CD4-positive, alpha-beta T cell (primary cell): ENCODE measurements at regions not wholly inside any gene's neighbourhood (a gene's known extent, or its start where the extent isn't known, plus 50 kb on each side); places are given as distances from the start of the nearest gene placed in this dataset.

ENCODE experiments used
- ATAC-seq: fragments of 200-7000 bp; cut with Tn5 transposase; one replicate; pipeline ENCODE4 v1.10.0; 2022; ENCODE audit warnings: mild to moderate bottlenecking; ENCODE audit not compliant: poor library complexity
- CTCF ChIA-PET: fragments of 350-600 bp; sonication (Branson Sonifier 250); formaldehyde crosslinking; loops from one replicate; lab custom pipeline; 2021; ENCODE audit warnings: antibody characterized with exemption, inconsistent platforms; lab: Charles Lee
- POLR2A ChIA-PET: fragments of 350-600 bp; sonication (Branson Sonifier 250); formaldehyde crosslinking; loops from one replicate; lab custom pipeline; 2021; ENCODE audit warnings: antibody characterized with exemption, inconsistent platforms; lab: Charles Lee
- DNase-seq, 14 experiments: peaks; one replicate each; pipeline ENCODE4 v3.0.0-alpha.2; 2013 to 2020; ENCODE audit warnings: mixed read lengths in 2 of 14
- H3K27ac ChIP-seq, 2 donors: one replicate each; pipeline versions ENCODE4 v1.5.1 to v1.7.0; 2013; ENCODE audit warnings: low read length in 2 of 2, low read depth in 1 of 2, mild to moderate bottlenecking in 1 of 2
- H3K27me3 ChIP-seq, 2 experiments: 1 replicate in 1 of 2; 2 replicates in 1 of 2; pipeline versions ENCODE4 v1.6.1 to v1.7.0; 2013; ENCODE audit warnings: low read length in 2 of 2, control low read depth in 1 of 2, mild to moderate bottlenecking in 1 of 2, moderate library complexity in 1 of 2; ENCODE audit not compliant: insufficient read depth in 2 of 2, control insufficient read depth in 1 of 2
- H3K36me3 ChIP-seq: one replicate; pipeline ENCODE4 v1.6.1; 2013; ENCODE audit warnings: low read length, control low read depth; ENCODE audit not compliant: insufficient read depth
- H3K4me1 ChIP-seq: one replicate; pipeline ENCODE4 v1.6.1; 2013; ENCODE audit warnings: low read length, control low read depth; ENCODE audit not compliant: insufficient read depth
- H3K4me3 ChIP-seq: one replicate; pipeline ENCODE4 v1.5.1; 2013; ENCODE audit warnings: mild to moderate bottlenecking, low read length, moderate library complexity
- H3K9me3 ChIP-seq, 2 experiments: 1 replicate in 1 of 2; 2 replicates in 1 of 2; pipeline versions ENCODE4 v1.6.1 to v1.7.0; 2013; ENCODE audit warnings: low read length in 2 of 2, mild to moderate bottlenecking in 2 of 2, control low read depth in 1 of 2, moderate library complexity in 1 of 2; ENCODE audit not compliant: control insufficient read depth in 1 of 2, insufficient read depth in 1 of 2
- H3K27ac Mint-ChIP-seq: one replicate; pipeline ENCODE4 v1.8.0; 2020; ENCODE audit warnings: mixed read lengths
- H3K27me3 Mint-ChIP-seq: one replicate; pipeline ENCODE4 v1.8.0; 2021; ENCODE audit warnings: mixed read lengths
- H3K36me3 Mint-ChIP-seq: one replicate; pipeline ENCODE4 v1.8.0; 2021; ENCODE audit warnings: low read depth, mixed read lengths
- H3K4me1 Mint-ChIP-seq: one replicate; pipeline ENCODE4 v1.8.0; 2021; ENCODE audit warnings: low read depth, mixed read lengths
- H3K4me3 Mint-ChIP-seq: one replicate; pipeline ENCODE4 v1.8.0; 2020; ENCODE audit warnings: mild to moderate bottlenecking, mixed read lengths
- H3K9me3 Mint-ChIP-seq: one replicate; pipeline ENCODE4 v1.8.0; 2020; ENCODE audit warnings: mixed read lengths
- intact Hi-C, 2 experiments: fragments of 100-400 bp; cut with DNase I in 1 of 2; cut with micrococcal nuclease in 1 of 2; formaldehyde crosslinking; loops; one replicate each; pipeline versions ENCODE4 v1.15.1 to v1.9.0; 2023 to 2025; cut with DNase I, micrococcal nuclease
- TF ChIP-seq, protein P1 (sequence below): fragments of 200-600 bp; IDR thresholded peaks from one replicate; pipeline ENCODE4 v1.8.0; 2022; ENCODE audit warnings: antibody characterized with exemption, mild to moderate bottlenecking

DNA sequence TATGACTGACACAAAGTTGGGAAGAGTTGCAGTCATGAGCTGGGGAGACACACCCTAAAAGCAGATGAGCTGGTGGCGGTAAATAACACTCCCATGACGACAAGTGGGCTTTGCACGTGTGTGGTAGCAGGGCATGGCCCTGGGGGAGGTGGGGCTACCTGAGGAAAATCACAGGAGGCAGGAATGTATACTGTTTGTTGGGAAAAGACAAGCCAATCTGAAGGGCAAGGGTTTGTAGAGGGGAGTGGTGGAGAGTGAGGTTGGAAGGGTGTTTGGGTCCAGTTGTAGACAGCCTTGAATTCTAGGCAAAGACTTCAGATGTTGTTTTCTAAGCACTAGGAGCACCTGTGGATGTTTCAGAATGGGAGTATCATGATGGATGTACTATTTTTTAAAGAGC lies 151.6 kb downstream of the TM9SF2 start:
- intact Hi-C loops = loop anchor here in 1 of 2 experiments (5.0 to 10.0 kb wide), 2 partner anchors 211 to 892 kb away; no protein-coding TSS in a partner anchor
- TF ChIP-seq, protein P1, sequence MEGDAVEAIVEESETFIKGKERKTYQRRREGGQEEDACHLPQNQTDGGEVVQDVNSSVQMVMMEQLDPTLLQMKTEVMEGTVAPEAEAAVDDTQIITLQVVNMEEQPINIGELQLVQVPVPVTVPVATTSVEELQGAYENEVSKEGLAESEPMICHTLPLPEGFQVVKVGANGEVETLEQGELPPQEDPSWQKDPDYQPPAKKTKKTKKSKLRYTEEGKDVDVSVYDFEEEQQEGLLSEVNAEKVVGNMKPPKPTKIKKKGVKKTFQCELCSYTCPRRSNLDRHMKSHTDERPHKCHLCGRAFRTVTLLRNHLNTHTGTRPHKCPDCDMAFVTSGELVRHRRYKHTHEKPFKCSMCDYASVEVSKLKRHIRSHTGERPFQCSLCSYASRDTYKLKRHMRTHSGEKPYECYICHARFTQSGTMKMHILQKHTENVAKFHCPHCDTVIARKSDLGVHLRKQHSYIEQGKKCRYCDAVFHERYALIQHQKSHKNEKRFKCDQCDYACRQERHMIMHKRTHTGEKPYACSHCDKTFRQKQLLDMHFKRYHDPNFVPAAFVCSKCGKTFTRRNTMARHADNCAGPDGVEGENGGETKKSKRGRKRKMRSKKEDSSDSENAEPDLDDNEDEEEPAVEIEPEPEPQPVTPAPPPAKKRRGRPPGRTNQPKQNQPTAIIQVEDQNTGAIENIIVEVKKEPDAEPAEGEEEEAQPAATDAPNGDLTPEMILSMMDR = no peak
- Histone ChIP-seq H3K4me1 (peaks cover 15% of the 10 kb centered on the region), H3K27ac (no peak overlapping the region), H3K4me3 (no peak overlapping the region), H3K27me3 (no peaks in the 10 kb centered on the region), H3K36me3 (no peaks in the 10 kb centered on the region), H3K9me3 (no peaks in the 10 kb centered on the region)
- H3K4me3 Mint-ChIP-seq = no peak overlapping the region
- H3K27ac Mint-ChIP-seq = no peak overlapping the region
- ATAC-seq = no peak
- peaks cover 26% of the 10 kb centered on the region for H3K4me1 Mint-ChIP-seq
- no peak for DNase-seq
- no peaks in the 10 kb centered on the region for H3K9me3 Mint-ChIP-seq
- ChIA-PET POLR2A (no interaction called here), CTCF (no interaction called here)
- no peaks in the 10 kb centered on the region for H3K36me3 Mint-ChIP-seq
- no peaks in the 10 kb centered on the region for H3K27me3 Mint-ChIP-seq

DNA sequence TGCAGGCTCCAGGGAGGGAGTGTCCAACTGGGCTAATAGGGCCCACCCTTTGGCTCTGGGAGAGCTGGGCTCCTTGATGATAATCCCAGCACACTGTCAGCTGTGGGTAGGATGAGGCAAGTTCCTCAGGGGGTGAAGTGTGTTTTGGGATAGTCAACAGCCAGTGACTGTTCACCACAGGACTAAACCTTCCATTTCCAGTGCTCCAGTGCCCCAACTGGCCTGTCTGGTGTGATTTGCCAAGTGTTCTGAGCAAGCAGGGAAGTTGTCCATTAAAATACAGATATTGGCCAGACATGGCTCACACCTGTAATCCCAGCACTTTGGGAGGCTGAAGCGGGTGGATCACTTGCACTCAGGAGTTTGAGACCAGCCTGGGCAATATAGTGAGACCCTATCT lies 150.9 kb downstream of the TM9SF2 start:
- intact Hi-C loops = loop anchor here in 1 of 2 experiments (5.0 to 10.0 kb wide), 2 partner anchors 210 to 893 kb away; no protein-coding TSS in a partner anchor
- H3K27ac Mint-ChIP-seq = no peak overlapping the region

GRCh38 chr13:99651016-99651415 lies 149.7 kb downstream of the TM9SF2 start:
- POLR2A ChIA-PET = no interaction called here
- no peak overlapping the region for H3K4me3 Mint-ChIP-seq
- peaks cover 7% of the 10 kb centered on the region for H3K4me1 Mint-ChIP-seq
- no peaks in the 10 kb centered on the region for H3K9me3 ChIP-seq
- CTCF ChIA-PET = no interaction called here
- DNase-seq (no peak), ATAC-seq (no peak)
- H3K27ac ChIP-seq = no peak overlapping the region
- H3K36me3 ChIP-seq = no peaks in the 10 kb centered on the region
- H3K9me3 Mint-ChIP-seq = no peaks in the 10 kb centered on the region
- no peak overlapping the region for H3K4me3 ChIP-seq
- intact Hi-C loops = loop anchor here in 1 of 2 experiments (5.0 to 10.0 kb wide), 2 partner anchors 209 to 894 kb away; no protein-coding TSS in a partner anchor
- TF ChIP-seq, protein P1 = no peak
- H3K36me3 Mint-ChIP-seq = no peaks in the 10 kb centered on the region
- H3K27ac Mint-ChIP-seq = no peak overlapping the region
- peaks cover 6% of the 10 kb centered on the region for H3K4me1 ChIP-seq
- no peaks in the 10 kb centered on the region for H3K27me3 ChIP-seq
- H3K27me3 Mint-ChIP-seq = no peaks in the 10 kb centered on the region

More for the DNA sequence above, 150.9 kb downstream of the TM9SF2 start:
- DNase-seq (no peak), ATAC-seq (no peak)
- H3K4me3 Mint-ChIP-seq = no peak overlapping the region
- no peaks in the 10 kb centered on the region for H3K36me3 Mint-ChIP-seq
- Histone ChIP-seq H3K4me1 (peaks cover 11% of the 10 kb centered on the region), H3K4me3 (no peak overlapping the region), H3K27me3 (no peaks in the 10 kb centered on the region), H3K36me3 (no peaks in the 10 kb centered on the region), H3K9me3 (no peaks in the 10 kb centered on the region), H3K27ac (no peak overlapping the region)
- TF ChIP-seq, protein P1 = no peak
- POLR2A ChIA-PET = no interaction called here
- no peaks in the 10 kb centered on the region for H3K9me3 Mint-ChIP-seq
- CTCF ChIA-PET = no interaction called here
- H3K4me1 Mint-ChIP-seq = peaks cover 18% of the 10 kb centered on the region
- no peaks in the 10 kb centered on the region for H3K27me3 Mint-ChIP-seq
